ENCODE measurements at regions not wholly inside any gene's neighbourhood (a gene's known extent, or its start where the extent isn't known, plus 50 kb on each side); places are given as distances from the start of the nearest gene placed in this dataset.

- TF ChIP-seq CTCF (IDR thresholded peaks at IDR 0.05) = no peak
- no peak for TF ChIP-seq POLR2AphosphoS5 (IDR thresholded peaks at IDR 0.05)
Measured at GRCh38 chr1:224486801-224487583, 52.4 kb upstream of the WDR26 start.
